ENCODE measurements at regions not wholly inside any gene's neighbourhood (a gene's known extent, or its start where the extent isn't known, plus 50 kb on each side); places are given as distances from the start of the nearest gene placed in this dataset.

DNA sequence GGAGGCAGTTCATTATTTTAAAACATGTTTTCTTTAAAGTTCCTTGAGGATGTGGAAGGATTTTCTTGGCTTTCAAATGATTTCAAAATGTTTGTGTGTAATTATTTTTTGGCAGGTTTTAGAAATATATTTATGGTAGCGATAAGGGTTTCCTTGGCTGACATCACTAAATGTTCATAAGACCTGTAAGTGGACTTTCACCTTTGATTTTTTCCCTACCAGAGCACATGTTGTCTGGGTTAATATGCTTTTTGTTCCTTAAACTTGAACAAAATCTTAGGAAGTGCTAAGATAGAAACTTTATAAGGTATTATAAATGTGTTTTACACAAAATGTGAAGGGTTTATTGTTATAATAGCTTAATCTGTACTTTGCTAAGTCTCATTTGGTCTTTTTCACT is 315.6 kb downstream of the PCDH7 start (continued):
- TF ChIP-seq, protein P1, sequence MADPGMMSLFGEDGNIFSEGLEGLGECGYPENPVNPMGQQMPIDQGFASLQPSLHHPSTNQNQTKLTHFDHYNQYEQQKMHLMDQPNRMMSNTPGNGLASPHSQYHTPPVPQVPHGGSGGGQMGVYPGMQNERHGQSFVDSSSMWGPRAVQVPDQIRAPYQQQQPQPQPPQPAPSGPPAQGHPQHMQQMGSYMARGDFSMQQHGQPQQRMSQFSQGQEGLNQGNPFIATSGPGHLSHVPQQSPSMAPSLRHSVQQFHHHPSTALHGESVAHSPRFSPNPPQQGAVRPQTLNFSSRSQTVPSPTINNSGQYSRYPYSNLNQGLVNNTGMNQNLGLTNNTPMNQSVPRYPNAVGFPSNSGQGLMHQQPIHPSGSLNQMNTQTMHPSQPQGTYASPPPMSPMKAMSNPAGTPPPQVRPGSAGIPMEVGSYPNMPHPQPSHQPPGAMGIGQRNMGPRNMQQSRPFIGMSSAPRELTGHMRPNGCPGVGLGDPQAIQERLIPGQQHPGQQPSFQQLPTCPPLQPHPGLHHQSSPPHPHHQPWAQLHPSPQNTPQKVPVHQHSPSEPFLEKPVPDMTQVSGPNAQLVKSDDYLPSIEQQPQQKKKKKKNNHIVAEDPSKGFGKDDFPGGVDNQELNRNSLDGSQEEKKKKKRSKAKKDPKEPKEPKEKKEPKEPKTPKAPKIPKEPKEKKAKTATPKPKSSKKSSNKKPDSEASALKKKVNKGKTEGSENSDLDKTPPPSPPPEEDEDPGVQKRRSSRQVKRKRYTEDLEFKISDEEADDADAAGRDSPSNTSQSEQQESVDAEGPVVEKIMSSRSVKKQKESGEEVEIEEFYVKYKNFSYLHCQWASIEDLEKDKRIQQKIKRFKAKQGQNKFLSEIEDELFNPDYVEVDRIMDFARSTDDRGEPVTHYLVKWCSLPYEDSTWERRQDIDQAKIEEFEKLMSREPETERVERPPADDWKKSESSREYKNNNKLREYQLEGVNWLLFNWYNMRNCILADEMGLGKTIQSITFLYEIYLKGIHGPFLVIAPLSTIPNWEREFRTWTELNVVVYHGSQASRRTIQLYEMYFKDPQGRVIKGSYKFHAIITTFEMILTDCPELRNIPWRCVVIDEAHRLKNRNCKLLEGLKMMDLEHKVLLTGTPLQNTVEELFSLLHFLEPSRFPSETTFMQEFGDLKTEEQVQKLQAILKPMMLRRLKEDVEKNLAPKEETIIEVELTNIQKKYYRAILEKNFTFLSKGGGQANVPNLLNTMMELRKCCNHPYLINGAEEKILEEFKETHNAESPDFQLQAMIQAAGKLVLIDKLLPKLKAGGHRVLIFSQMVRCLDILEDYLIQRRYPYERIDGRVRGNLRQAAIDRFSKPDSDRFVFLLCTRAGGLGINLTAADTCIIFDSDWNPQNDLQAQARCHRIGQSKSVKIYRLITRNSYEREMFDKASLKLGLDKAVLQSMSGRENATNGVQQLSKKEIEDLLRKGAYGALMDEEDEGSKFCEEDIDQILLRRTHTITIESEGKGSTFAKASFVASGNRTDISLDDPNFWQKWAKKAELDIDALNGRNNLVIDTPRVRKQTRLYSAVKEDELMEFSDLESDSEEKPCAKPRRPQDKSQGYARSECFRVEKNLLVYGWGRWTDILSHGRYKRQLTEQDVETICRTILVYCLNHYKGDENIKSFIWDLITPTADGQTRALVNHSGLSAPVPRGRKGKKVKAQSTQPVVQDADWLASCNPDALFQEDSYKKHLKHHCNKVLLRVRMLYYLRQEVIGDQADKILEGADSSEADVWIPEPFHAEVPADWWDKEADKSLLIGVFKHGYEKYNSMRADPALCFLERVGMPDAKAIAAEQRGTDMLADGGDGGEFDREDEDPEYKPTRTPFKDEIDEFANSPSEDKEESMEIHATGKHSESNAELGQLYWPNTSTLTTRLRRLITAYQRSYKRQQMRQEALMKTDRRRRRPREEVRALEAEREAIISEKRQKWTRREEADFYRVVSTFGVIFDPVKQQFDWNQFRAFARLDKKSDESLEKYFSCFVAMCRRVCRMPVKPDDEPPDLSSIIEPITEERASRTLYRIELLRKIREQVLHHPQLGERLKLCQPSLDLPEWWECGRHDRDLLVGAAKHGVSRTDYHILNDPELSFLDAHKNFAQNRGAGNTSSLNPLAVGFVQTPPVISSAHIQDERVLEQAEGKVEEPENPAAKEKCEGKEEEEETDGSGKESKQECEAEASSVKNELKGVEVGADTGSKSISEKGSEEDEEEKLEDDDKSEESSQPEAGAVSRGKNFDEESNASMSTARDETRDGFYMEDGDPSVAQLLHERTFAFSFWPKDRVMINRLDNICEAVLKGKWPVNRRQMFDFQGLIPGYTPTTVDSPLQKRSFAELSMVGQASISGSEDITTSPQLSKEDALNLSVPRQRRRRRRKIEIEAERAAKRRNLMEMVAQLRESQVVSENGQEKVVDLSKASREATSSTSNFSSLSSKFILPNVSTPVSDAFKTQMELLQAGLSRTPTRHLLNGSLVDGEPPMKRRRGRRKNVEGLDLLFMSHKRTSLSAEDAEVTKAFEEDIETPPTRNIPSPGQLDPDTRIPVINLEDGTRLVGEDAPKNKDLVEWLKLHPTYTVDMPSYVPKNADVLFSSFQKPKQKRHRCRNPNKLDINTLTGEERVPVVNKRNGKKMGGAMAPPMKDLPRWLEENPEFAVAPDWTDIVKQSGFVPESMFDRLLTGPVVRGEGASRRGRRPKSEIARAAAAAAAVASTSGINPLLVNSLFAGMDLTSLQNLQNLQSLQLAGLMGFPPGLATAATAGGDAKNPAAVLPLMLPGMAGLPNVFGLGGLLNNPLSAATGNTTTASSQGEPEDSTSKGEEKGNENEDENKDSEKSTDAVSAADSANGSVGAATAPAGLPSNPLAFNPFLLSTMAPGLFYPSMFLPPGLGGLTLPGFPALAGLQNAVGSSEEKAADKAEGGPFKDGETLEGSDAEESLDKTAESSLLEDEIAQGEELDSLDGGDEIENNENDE (IDR thresholded peaks at IDR 0.05; ENCODE audit: insufficient replicate concordance, low read length) = no peak
- TF ChIP-seq ATF3 (IDR thresholded peaks at IDR 0.05; ENCODE audit: insufficient read depth, low read depth, low read length) (no peak), KDM4A (IDR thresholded peaks at IDR 0.05; ENCODE audit: low read depth, low read length, severe bottlenecking) (no peak), GTF2F1 (IDR thresholded peaks at IDR 0.05; ENCODE audit: borderline replicate concordance, low read depth, low read length) (no peak), SIN3A (conservative IDR thresholded peaks at IDR 0.05 in 1 of 2, IDR thresholded peaks at IDR 0.05 in 1 of 2; ENCODE audit: low read depth in 1 of 2, low read length in 2 of 2) (no peak), ASH2L (IDR thresholded peaks at IDR 0.05; ENCODE audit: low read length) (no peak), TBP (IDR thresholded peaks at IDR 0.05; ENCODE audit: low read depth, low read length) (no peak), POLR2AphosphoS5 (IDR thresholded peaks at IDR 0.05; ENCODE audit: low read depth, low read length) (no peak)
- TF ChIP-seq, protein P2, sequence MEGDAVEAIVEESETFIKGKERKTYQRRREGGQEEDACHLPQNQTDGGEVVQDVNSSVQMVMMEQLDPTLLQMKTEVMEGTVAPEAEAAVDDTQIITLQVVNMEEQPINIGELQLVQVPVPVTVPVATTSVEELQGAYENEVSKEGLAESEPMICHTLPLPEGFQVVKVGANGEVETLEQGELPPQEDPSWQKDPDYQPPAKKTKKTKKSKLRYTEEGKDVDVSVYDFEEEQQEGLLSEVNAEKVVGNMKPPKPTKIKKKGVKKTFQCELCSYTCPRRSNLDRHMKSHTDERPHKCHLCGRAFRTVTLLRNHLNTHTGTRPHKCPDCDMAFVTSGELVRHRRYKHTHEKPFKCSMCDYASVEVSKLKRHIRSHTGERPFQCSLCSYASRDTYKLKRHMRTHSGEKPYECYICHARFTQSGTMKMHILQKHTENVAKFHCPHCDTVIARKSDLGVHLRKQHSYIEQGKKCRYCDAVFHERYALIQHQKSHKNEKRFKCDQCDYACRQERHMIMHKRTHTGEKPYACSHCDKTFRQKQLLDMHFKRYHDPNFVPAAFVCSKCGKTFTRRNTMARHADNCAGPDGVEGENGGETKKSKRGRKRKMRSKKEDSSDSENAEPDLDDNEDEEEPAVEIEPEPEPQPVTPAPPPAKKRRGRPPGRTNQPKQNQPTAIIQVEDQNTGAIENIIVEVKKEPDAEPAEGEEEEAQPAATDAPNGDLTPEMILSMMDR (IDR thresholded peaks at IDR 0.05; ENCODE audit: control extremely low read depth in 1 of 3, insufficient read depth in 1 of 3, low read depth in 1 of 3, low read length in 3 of 3) = no peak
